CD4-positive, alpha-beta T cell (primary cell): ENCODE measurements at regions not wholly inside any gene's neighbourhood (a gene's known extent, or its start where the extent isn't known, plus 50 kb on each side); places are given as distances from the start of the nearest gene placed in this dataset.

ENCODE experiments used
- ATAC-seq: fragments of 200-7000 bp; cut with Tn5 transposase; one replicate; pipeline ENCODE4 v1.10.0; 2022; ENCODE audit warnings: mild to moderate bottlenecking; ENCODE audit not compliant: poor library complexity
- CTCF ChIA-PET: fragments of 350-600 bp; sonication (Branson Sonifier 250); formaldehyde crosslinking; loops from one replicate; lab custom pipeline; 2021; ENCODE audit warnings: antibody characterized with exemption, inconsistent platforms; lab: Charles Lee
- POLR2A ChIA-PET: fragments of 350-600 bp; sonication (Branson Sonifier 250); formaldehyde crosslinking; loops from one replicate; lab custom pipeline; 2021; ENCODE audit warnings: antibody characterized with exemption, inconsistent platforms; lab: Charles Lee
- DNase-seq, 14 experiments: peaks; one replicate each; pipeline ENCODE4 v3.0.0-alpha.2; 2013 to 2020; ENCODE audit warnings: mixed read lengths in 2 of 14
- H3K27ac ChIP-seq, 2 donors: one replicate each; pipeline versions ENCODE4 v1.5.1 to v1.7.0; 2013; ENCODE audit warnings: low read length in 2 of 2, low read depth in 1 of 2, mild to moderate bottlenecking in 1 of 2
- H3K27me3 ChIP-seq, 2 experiments: 1 replicate in 1 of 2; 2 replicates in 1 of 2; pipeline versions ENCODE4 v1.6.1 to v1.7.0; 2013; ENCODE audit warnings: low read length in 2 of 2, control low read depth in 1 of 2, mild to moderate bottlenecking in 1 of 2, moderate library complexity in 1 of 2; ENCODE audit not compliant: insufficient read depth in 2 of 2, control insufficient read depth in 1 of 2
- H3K36me3 ChIP-seq: one replicate; pipeline ENCODE4 v1.6.1; 2013; ENCODE audit warnings: low read length, control low read depth; ENCODE audit not compliant: insufficient read depth
- H3K4me1 ChIP-seq: one replicate; pipeline ENCODE4 v1.6.1; 2013; ENCODE audit warnings: low read length, control low read depth; ENCODE audit not compliant: insufficient read depth
- H3K4me3 ChIP-seq: one replicate; pipeline ENCODE4 v1.5.1; 2013; ENCODE audit warnings: mild to moderate bottlenecking, low read length, moderate library complexity
- H3K9me3 ChIP-seq, 2 experiments: 1 replicate in 1 of 2; 2 replicates in 1 of 2; pipeline versions ENCODE4 v1.6.1 to v1.7.0; 2013; ENCODE audit warnings: low read length in 2 of 2, mild to moderate bottlenecking in 2 of 2, control low read depth in 1 of 2, moderate library complexity in 1 of 2; ENCODE audit not compliant: control insufficient read depth in 1 of 2, insufficient read depth in 1 of 2
- H3K27ac Mint-ChIP-seq: one replicate; pipeline ENCODE4 v1.8.0; 2020; ENCODE audit warnings: mixed read lengths
- H3K27me3 Mint-ChIP-seq: one replicate; pipeline ENCODE4 v1.8.0; 2021; ENCODE audit warnings: mixed read lengths
- H3K36me3 Mint-ChIP-seq: one replicate; pipeline ENCODE4 v1.8.0; 2021; ENCODE audit warnings: low read depth, mixed read lengths
- H3K4me1 Mint-ChIP-seq: one replicate; pipeline ENCODE4 v1.8.0; 2021; ENCODE audit warnings: low read depth, mixed read lengths
- H3K4me3 Mint-ChIP-seq: one replicate; pipeline ENCODE4 v1.8.0; 2020; ENCODE audit warnings: mild to moderate bottlenecking, mixed read lengths
- H3K9me3 Mint-ChIP-seq: one replicate; pipeline ENCODE4 v1.8.0; 2020; ENCODE audit warnings: mixed read lengths
- intact Hi-C, 2 experiments: fragments of 100-400 bp; cut with DNase I in 1 of 2; cut with micrococcal nuclease in 1 of 2; formaldehyde crosslinking; loops; one replicate each; pipeline versions ENCODE4 v1.15.1 to v1.9.0; 2023 to 2025; cut with DNase I, micrococcal nuclease
- TF ChIP-seq, protein P1 (sequence below): fragments of 200-600 bp; IDR thresholded peaks from one replicate; pipeline ENCODE4 v1.8.0; 2022; ENCODE audit warnings: antibody characterized with exemption, mild to moderate bottlenecking

DNA sequence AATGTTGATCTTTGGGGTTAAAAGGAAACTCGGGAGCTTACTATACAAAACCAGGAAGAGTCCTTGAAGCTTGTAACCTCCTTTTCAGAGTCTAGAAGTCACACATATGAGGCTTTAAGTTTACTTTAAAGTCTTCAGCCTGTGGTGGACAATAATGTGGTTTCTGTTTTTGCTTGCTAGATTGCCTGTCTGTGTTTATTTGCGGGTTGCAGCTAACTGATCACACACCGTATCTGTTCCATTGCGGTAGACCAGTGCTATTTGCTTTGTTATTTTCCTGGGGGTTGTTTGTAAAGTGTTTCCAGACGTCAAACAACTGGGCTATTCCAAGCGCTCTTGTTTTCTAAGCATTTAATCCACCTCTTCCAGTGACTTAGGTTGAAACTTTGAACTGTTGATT, 143.0 kb upstream of the GYPA start:
- H3K36me3 ChIP-seq: no peaks in the 10 kb centered on the region
- no peaks in the 10 kb centered on the region for H3K4me1 Mint-ChIP-seq

GRCh38 chr4:144284026-144284425, 143.5 kb upstream of the GYPA start:
- intact Hi-C loops: no loop called here
- no peak overlapping the region for H3K4me3 Mint-ChIP-seq
- Histone ChIP-seq H3K36me3 (no peaks in the 10 kb centered on the region), H3K4me3 (no peak overlapping the region), H3K27me3 (no peaks in the 10 kb centered on the region), H3K27ac (no peak overlapping the region), H3K9me3 (no peaks in the 10 kb centered on the region), H3K4me1 (no peaks in the 10 kb centered on the region)
- H3K27ac Mint-ChIP-seq: no peak overlapping the region
- TF ChIP-seq, protein P1, sequence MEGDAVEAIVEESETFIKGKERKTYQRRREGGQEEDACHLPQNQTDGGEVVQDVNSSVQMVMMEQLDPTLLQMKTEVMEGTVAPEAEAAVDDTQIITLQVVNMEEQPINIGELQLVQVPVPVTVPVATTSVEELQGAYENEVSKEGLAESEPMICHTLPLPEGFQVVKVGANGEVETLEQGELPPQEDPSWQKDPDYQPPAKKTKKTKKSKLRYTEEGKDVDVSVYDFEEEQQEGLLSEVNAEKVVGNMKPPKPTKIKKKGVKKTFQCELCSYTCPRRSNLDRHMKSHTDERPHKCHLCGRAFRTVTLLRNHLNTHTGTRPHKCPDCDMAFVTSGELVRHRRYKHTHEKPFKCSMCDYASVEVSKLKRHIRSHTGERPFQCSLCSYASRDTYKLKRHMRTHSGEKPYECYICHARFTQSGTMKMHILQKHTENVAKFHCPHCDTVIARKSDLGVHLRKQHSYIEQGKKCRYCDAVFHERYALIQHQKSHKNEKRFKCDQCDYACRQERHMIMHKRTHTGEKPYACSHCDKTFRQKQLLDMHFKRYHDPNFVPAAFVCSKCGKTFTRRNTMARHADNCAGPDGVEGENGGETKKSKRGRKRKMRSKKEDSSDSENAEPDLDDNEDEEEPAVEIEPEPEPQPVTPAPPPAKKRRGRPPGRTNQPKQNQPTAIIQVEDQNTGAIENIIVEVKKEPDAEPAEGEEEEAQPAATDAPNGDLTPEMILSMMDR: no peak
- no peak for ATAC-seq
- H3K36me3 Mint-ChIP-seq: no peaks in the 10 kb centered on the region
- no peaks in the 10 kb centered on the region for H3K9me3 Mint-ChIP-seq
- POLR2A ChIA-PET: no interaction called here
- no peaks in the 10 kb centered on the region for H3K27me3 Mint-ChIP-seq
- CTCF ChIA-PET: no interaction called here
- no peak for DNase-seq
- no peaks in the 10 kb centered on the region for H3K4me1 Mint-ChIP-seq

More for the DNA sequence above, 143.0 kb upstream of the GYPA start:
- Mint-ChIP-seq H3K36me3 (no peaks in the 10 kb centered on the region), H3K27me3 (no peaks in the 10 kb centered on the region), H3K4me3 (no peak overlapping the region), H3K27ac (no peak overlapping the region), H3K9me3 (no peaks in the 10 kb centered on the region)
- H3K27me3 ChIP-seq: no peaks in the 10 kb centered on the region
- ATAC-seq (no peak), DNase-seq (no peak)
- H3K27ac ChIP-seq: no peak overlapping the region
- intact Hi-C loops: no loop called here
- ChIA-PET POLR2A (no interaction called here), CTCF (no interaction called here)
- TF ChIP-seq, protein P1: no peak
- no peaks in the 10 kb centered on the region for H3K9me3 ChIP-seq
- no peaks in the 10 kb centered on the region for H3K4me1 ChIP-seq
- no peak overlapping the region for H3K4me3 ChIP-seq

DNA sequence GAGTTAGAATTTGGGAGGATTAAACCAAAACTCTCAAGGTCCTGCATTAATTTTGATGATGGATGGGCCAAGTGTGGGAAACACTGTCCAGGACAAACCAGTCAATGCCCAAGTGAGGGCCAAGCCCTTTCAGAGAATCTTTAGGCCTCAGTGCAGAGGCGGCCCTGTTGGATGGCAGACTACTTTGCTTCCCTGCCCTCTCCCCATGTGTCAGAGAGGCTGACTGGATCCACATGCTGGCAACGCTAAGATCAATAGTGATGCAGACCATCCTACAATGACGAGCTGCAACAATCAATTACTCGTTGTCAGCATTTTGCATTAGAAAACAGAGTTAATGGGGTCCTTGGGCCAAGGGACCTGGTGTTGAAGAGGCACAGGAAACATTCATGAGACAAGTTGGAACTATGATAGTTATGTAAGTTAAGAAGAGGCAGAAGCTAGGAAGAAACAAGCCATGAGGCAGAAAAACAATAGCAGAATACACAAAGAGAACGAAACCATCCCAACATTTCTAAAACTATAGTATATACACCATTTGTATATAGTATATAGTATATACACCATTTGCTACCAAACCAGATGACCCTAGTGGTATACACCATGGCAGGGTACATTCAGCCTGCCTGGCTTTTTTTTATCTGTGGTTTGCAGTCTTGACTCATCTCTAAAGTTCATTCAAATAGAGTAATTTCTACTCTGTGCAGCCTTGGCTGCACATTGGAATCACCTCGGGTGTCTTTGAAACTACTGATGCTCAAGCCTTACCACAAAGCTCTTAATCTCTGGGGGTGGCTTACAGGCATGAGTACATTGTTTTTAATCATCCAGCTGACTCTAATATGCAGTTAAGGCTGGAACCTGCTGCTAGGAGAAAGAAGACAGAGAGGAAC, 147.7 kb upstream of the GYPA start:
- H3K9me3 Mint-ChIP-seq: no peaks in the 10 kb centered on the region
- no peak for ATAC-seq

More for the DNA sequence above, 147.7 kb upstream of the GYPA start:
- no peaks in the 10 kb centered on the region for H3K4me1 ChIP-seq
- H3K36me3 ChIP-seq: no peaks in the 10 kb centered on the region
- no peak for DNase-seq
- H3K4me1 Mint-ChIP-seq: no peaks in the 10 kb centered on the region
- H3K27ac Mint-ChIP-seq: no peak overlapping the region
- H3K4me3 Mint-ChIP-seq: no peak overlapping the region
- no peaks in the 10 kb centered on the region for H3K36me3 Mint-ChIP-seq
- no peaks in the 10 kb centered on the region for H3K27me3 ChIP-seq
- H3K9me3 ChIP-seq: no peaks in the 10 kb centered on the region
- H3K27ac ChIP-seq: no peak overlapping the region
- ChIA-PET POLR2A (no interaction called here), CTCF (no interaction called here)
- TF ChIP-seq, protein P1: no peak
- H3K4me3 ChIP-seq: no peak overlapping the region
- H3K27me3 Mint-ChIP-seq: no peaks in the 10 kb centered on the region
- intact Hi-C loops: no loop called here
